ENCODE measurements at regions not wholly inside any gene's neighbourhood (a gene's known extent, or its start where the extent isn't known, plus 50 kb on each side); places are given as distances from the start of the nearest gene placed in this dataset.

DNA sequence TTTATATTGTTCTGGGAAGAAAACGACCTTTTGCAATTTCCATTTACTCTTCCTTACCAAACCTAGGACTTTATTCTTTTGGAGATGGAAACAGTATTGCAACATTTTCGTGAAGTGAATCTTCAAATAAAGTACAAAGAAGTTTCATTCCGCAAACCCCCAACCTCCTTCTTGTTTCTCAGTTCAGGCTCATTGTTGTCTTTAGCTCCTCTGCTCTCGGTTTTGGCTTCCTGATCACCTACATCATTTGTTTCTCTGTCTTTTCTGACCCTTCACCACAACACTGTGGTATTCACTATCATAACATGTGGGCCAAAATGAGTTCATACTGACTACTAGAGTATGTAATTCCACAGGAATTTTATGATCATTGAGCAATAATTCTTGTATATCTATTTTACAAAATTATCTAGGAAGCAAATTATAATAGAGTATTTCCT is 266.8 kb downstream of the ADAMTS20 start:
- no peak overlapping the region for H3K23ac ChIP-seq (ENCODE audit: insufficient read length, low read depth, low read length)
- no peaks in the 10 kb centered on the region for H3K9me3 ChIP-seq (ENCODE audit: control insufficient read depth, low read depth, low read length)
- no peak overlapping the region for H2BK15ac ChIP-seq (ENCODE audit: low read depth, low read length)
- no peak overlapping the region for H4K5ac ChIP-seq (ENCODE audit: insufficient read length, low read depth, low read length)
- H3K4me3 Mint-ChIP-seq: no peak overlapping the region
- no peaks in the 10 kb centered on the region; the same call in 1 of the 2 replicates for H3K4me1 ChIP-seq (ENCODE audit: insufficient read depth, low read length)
- H3K36me3 Mint-ChIP-seq (ENCODE audit: insufficient read depth in 1 of 3, low read depth in 3 of 3): peaks cover 0 to 3% (median 0%) of the 10 kb centered on the region in 3 experiments; a peak in 1 of 7 replicates
- no peaks in the 10 kb centered on the region for H3K27me3 Mint-ChIP-seq (ENCODE audit: low read depth)
- no peak for DNase-seq
- H3K79me1 ChIP-seq (ENCODE audit: insufficient read depth, low read depth, low read length, poor library complexity, severe bottlenecking): no peaks in the 10 kb centered on the region
- H3K18ac ChIP-seq (ENCODE audit: insufficient read length, low read depth, low read length): no peak overlapping the region
- no peak overlapping the region for H3K14ac ChIP-seq (ENCODE audit: insufficient read depth, low read length)
- no peak overlapping the region for H2AFZ ChIP-seq (ENCODE audit: low read length)
- no peak overlapping the region for H3K4me2 ChIP-seq (ENCODE audit: insufficient read depth, insufficient read length, low read length)
- no peak overlapping the region for H4K91ac ChIP-seq (ENCODE audit: insufficient read length, low read depth, low read length)
- no peak overlapping the region for H3K9ac ChIP-seq (ENCODE audit: extremely low read depth, insufficient read length, low read length)
- no peak overlapping the region for H4K8ac ChIP-seq (replicated peaks; ENCODE audit: insufficient read length, low read depth, low read length)
- no CpG with 5 or more reads among the region's 4 CpGs for WGBS (ENCODE audit: extremely low coverage, insufficient read length, low lambda C conversion rate)
- H4K20me1 ChIP-seq (ENCODE audit: control insufficient read depth, insufficient read depth, insufficient read length): no peaks in the 10 kb centered on the region
- H2AK5ac ChIP-seq (ENCODE audit: insufficient read length, low read length): no peak overlapping the region
- peaks cover 5 to 14% of the 10 kb centered on the region in 2 experiments for H3K4me1 Mint-ChIP-seq
- H2BK12ac ChIP-seq (ENCODE audit: insufficient read length, low read depth, low read length): no peak overlapping the region
- H3K4ac ChIP-seq (ENCODE audit: low read depth, low read length): no peak overlapping the region
- no peaks in the 10 kb centered on the region for H3K23me2 ChIP-seq (ENCODE audit: insufficient read length, low read depth, low read length, poor library complexity, severe bottlenecking)
- no peak for TF ChIP-seq CTCF (conservative IDR thresholded peaks at IDR 0.05)
- no peak overlapping the region for H3K27ac ChIP-seq (ENCODE audit: insufficient read length, low read depth, low read length)
- no peak overlapping the region for H2BK5ac ChIP-seq (ENCODE audit: insufficient read length, low read length)
- no peak overlapping the region for H2BK120ac ChIP-seq (ENCODE audit: low read depth, low read length, poor library complexity, severe bottlenecking)
- H3K27ac Mint-ChIP-seq: no peak overlapping the region
- H3K27me3 ChIP-seq (ENCODE audit: insufficient read depth, low read length): no peaks in the 10 kb centered on the region
- no peak overlapping the region for H3K56ac ChIP-seq (ENCODE audit: insufficient read length, low read depth, low read length)
- H2BK20ac ChIP-seq (ENCODE audit: low read depth, low read length, poor library complexity, severe bottlenecking): no peak overlapping the region
- H3T11ph ChIP-seq (ENCODE audit: low read length): no peak overlapping the region
- H3K9me3 Mint-ChIP-seq: no peaks in the 10 kb centered on the region
- H3K79me2 ChIP-seq (ENCODE audit: insufficient read depth, low read length): no peaks in the 10 kb centered on the region
